Liver (tissue), 3 donors: ENCODE measurements at regions not wholly inside any gene's neighbourhood (a gene's known extent, or its start where the extent isn't known, plus 50 kb on each side); places are given as distances from the start of the nearest gene placed in this dataset.

ENCODE experiments used
- CTCF ChIP-seq: fragments of 150-350 bp; IDR thresholded peaks from 2 replicates; pipeline ENCODE4 v1.5.1; 2017; ENCODE audit warnings: improper control_type of control experiment, low read depth, low read length; ENCODE audit not compliant: missing input control
- GABPA ChIP-seq, 2 donors: IDR thresholded peaks in 1 of 2; conservative IDR thresholded peaks in 1 of 2; 2 replicates each; pipeline ENCODE4 v1.6.1; 2016; ENCODE audit warnings: antibody characterized with exemption in 2 of 2, mild to moderate bottlenecking in 1 of 2, moderate library complexity in 1 of 2
- JUND ChIP-seq, 2 donors: IDR thresholded peaks; 2 replicates each; pipeline ENCODE4 v1.6.1; 2016; ENCODE audit warnings: antibody characterized with exemption in 2 of 2
- REST ChIP-seq: IDR thresholded peaks from 2 replicates; pipeline ENCODE4 v1.6.1; 2016; ENCODE audit warnings: antibody characterized with exemption, mild to moderate bottlenecking
- RXRA ChIP-seq, 2 donors: IDR thresholded peaks; 2 replicates each; pipeline ENCODE4 v1.6.1; 2017 to 2018; ENCODE audit warnings: antibody characterized with exemption in 2 of 2, mild to moderate bottlenecking in 1 of 2
- SP1 ChIP-seq: IDR thresholded peaks from 2 replicates; pipeline ENCODE4 v1.6.1; 2018; ENCODE audit warnings: antibody characterized with exemption, mild to moderate bottlenecking
- donor health status: healthy.
- donor health status: healthy.

GRCh38 chr15:98312913-98313312, 335.4 kb upstream of the IGF1R start:
- TF ChIP-seq JUND (IDR thresholded peaks at IDR 0.05) = no peak
- no peak for TF ChIP-seq RXRA (IDR thresholded peaks at IDR 0.05)
- TF ChIP-seq SP1 = no peak
- TF ChIP-seq CTCF = no peak
- no peak for TF ChIP-seq GABPA (IDR thresholded peaks at IDR 0.05 in 1 of 2, conservative IDR thresholded peaks at IDR 0.05 in 1 of 2)
- no peak for TF ChIP-seq REST
